HG03439 (cell line): ENCODE measurements at regions not wholly inside any gene's neighbourhood (a gene's known extent, or its start where the extent isn't known, plus 50 kb on each side); places are given as distances from the start of the nearest gene placed in this dataset.
"Not testable (repeated sequence)": the region's sequence is repeated elsewhere in the genome, so short reads cannot be mapped to it uniquely, and the experiment has no call there.

Experiments used
- ATAC-seq: cut with Tn5 transposase; IDR thresholded peaks from one replicate; pipeline ENCODE4 v1.9.1; 2021; ENCODE audit warnings: mild to moderate bottlenecking, moderate library complexity; ENCODE audit not compliant: unreplicated experiment

GRCh38 chr15:20104551-20104950, 437.0 kb downstream of the GOLGA6L6 start:
- not testable (repeated sequence) for ATAC-seq

DNA sequence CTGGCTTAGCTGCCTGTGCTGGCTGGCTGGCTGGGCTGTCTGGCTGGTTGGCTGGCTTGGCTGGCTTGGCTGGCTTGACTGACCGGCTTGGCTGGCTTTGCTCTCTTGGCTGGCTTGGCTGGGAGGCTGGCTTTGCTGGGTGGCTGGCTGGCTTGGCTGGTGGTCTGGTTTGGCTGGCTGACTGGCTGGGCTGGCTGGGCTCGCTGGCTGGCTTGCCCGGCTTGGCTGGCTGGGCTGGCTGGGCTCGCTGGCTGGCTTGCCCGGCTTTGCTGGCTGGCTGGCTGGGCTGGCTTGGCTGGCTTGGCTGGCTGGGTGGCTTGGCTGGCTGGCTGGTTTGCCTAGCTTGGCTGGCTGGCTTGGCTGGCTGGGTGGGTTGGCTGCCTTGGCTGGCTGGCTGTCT, 438.7 kb downstream of the GOLGA6L6 start:
- ATAC-seq = not testable (repeated sequence)

DNA sequence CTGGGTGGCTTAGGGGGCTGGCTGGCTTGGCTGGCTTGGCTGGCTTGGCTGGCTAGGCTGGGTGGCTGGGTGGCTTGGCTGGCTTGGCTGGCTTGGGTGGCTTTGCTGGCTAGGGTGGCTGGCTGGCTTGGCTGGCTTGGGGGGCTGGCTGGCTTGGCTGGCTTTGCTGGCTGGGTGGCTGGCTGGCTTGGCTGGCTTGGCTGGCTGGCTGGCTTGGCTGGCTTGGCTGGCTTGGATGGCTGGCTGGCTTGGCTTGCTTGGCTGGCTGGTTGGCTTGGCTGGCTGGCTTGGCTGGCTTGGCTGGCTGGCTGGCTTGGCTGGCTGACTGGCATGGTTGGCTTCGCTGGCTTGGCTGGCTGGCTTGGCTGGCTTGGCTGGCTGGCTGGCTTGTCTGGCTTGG, 439.4 kb downstream of the GOLGA6L6 start:
- not testable (repeated sequence) for ATAC-seq

GRCh38 chr15:20101281-20101680, 440.3 kb downstream of the GOLGA6L6 start:
- ATAC-seq = not testable (repeated sequence)

DNA sequence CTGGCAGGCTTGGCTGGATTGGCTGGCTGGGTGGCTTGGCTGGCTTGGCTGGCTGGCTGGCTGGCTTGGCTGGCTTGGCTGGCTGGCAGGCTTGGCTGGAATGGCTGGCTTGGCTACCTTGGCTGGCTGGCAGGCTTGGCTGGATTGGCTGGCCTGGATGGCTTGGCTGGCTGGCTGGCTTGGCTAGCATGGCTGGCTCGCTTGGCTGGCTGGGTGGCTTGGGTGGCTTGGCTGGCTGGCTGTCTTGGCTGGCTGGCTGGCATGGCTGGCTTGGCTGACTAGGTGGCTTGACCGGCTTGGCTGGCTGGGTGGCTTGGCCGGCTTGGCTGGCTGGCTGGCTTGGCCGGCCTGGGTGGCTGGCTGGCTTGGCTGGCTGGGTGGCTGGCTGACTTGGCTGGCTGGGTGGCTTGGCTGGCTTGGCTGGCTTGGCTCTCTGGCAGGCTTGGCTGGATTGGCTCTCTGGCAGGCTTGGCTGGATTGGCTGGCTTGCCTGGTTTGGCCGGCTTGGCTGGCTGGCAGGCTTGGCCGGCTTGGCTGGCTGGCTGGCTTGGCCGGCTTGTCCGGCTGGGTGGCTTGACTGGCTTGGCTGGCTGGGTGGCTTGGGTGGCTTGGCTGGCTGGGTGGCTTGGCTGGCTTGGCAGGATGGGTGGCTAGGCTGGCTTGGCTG, 440.9 kb downstream of the GOLGA6L6 start:
- ATAC-seq = not testable (repeated sequence)

- not testable (repeated sequence) for ATAC-seq
Observed at GRCh38 chr15:20095699-20096303, 445.8 kb downstream of the GOLGA6L6 start.

DNA sequence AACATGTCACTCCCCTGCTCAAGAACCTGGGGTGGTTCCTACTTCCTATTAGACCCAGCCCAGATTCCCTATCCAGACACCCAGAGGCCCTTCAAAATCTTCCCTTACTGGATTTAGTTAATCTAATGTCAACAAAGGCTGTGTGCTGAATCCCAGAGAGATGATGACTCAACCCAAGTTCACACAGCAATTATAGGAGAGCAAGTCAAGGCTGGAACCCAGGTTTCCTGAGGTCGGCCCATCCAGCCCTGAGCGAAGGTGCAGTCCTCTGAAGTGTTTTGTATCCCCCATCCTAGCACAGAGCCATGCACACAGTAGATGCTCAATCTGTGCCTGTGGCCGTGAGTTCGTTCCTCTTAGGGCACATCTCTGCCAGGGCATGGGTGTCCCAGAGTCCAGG, 452.1 kb downstream of the GOLGA6L6 start:
- ATAC-seq = not testable (repeated sequence)

DNA sequence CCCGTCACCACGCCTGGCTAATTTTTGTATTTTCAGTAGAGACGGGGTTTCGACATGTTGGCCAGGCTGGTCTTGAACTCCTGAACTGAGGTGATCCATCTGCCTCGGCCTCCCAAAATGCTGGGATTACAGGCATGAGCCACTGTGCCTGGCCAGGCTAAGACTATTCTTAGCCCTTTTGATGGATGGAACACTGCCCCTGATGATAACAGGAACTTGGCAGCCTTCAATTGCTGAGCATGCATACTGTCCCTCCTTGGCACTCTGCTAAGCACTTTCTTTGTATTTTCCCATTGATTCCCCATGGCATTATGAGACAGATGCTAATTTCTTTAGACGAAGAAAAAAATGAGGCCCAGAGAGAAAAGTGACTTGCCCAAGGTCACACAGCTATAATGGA, 457.6 kb downstream of the GOLGA6L6 start:
- not testable (repeated sequence) for ATAC-seq

- not testable (repeated sequence) for ATAC-seq
Observed at GRCh38 chr15:20074082-20074481, 467.5 kb downstream of the GOLGA6L6 start.

DNA sequence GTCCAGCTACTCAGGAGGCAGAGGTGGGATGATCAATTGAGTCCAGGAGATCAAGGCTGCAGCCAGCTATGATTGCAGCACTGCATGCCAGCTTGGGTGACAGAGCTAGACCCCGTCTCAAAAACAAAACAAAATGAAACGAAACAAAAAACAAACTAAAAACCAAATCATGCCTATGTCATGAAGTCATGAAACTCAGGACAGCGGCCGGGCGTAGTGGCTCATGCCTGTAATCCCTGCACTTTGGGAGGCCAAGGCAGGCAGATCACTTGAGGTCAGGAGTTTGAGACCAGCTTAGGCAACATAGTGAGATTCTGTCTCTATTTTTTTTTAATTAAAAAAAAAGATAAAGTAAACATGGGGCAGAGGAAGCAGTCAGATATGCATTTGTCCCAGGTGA, 472.6 kb downstream of the GOLGA6L6 start:
- not testable (repeated sequence) for ATAC-seq

GRCh38 chr15:20066173-20066572, 475.4 kb downstream of the GOLGA6L6 start:
- not testable (repeated sequence) for ATAC-seq

- not testable (repeated sequence) for ATAC-seq
Observed at GRCh38 chr15:20065508-20065907, 476.1 kb downstream of the GOLGA6L6 start.

DNA sequence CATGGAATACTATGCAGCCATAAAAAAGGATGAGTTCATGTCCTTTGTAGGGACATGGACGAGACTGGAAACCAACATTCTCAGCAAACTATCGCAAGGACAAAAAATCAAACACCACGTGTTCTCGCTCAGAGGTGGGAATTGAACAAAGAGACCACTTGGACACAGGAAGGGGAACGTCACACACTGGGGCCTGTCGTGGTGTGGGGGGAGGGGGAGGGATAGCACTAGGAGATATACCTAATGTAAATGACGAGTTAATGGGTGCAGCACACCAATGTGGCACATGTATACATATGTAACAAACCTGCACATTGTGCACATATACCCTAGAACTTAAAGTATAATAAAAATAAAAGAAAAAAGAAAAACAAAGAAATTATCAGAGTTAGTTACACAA, 478.4 kb downstream of the GOLGA6L6 start:
- not testable (repeated sequence) for ATAC-seq

- ATAC-seq = not testable (repeated sequence)
Observed at GRCh38 chr15:20060838-20061237, 480.8 kb downstream of the GOLGA6L6 start.

DNA sequence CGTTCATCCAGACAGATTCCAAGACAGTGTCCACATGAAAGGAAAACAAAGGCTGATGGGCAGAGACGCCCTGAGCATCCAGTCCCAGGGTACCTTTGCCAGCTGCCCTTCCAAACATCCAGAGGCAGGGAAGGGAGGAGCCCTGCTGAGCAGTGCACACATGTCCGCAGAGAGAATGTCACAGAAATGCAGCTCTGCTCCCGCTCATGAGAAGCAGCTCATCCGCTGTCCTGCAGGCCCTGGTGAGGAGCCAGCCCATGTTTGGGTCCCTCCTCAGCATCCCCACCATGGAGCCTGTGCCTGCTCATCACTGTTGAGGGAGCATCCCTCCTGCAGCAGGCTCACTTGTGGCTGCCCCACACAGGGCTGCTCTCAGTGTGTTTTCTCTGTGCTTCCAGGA, 484.7 kb downstream of the GOLGA6L6 start:
- not testable (repeated sequence) for ATAC-seq

DNA sequence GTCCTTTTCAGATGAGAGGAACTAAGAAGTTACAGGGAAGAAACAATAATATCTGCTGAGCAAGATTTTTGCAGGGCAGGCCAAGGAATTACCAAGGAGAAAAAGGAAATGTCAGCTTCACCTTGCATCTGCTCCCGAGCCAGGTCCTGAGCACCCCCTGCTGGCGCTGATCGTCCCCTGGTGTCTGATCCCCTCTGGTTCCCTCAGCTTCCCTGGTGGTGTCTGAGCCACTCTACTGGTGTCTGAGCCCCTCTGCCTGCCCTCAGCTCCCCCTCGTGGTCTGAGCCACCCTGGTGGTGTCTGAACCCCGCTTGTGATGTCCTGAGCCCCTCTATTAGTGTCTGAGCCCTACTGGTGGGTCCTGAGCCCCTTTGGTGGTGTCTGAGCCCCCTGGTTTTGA, 485.7 kb downstream of the GOLGA6L6 start:
- ATAC-seq = not testable (repeated sequence)

DNA sequence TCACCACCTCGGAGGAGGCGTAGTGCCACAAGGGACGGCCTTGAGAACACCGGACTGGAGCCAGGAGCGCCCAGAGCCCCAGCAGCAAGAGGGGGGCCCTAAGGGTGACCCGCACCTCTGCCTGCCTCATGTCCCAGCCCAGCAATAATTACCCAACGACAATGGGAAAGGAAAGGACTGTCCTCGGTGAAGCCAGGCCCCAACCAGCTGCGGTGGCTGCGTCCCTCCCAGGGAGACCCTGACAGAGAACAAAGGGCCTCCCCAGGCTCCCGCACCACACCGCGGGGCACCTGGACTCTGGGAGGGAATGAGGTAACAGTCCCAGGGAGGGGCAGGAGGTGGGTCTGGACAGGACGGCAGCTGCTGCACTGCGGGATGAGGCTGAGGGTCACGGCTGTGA, 493.4 kb downstream of the GOLGA6L6 start:
- not testable (repeated sequence) for ATAC-seq

DNA sequence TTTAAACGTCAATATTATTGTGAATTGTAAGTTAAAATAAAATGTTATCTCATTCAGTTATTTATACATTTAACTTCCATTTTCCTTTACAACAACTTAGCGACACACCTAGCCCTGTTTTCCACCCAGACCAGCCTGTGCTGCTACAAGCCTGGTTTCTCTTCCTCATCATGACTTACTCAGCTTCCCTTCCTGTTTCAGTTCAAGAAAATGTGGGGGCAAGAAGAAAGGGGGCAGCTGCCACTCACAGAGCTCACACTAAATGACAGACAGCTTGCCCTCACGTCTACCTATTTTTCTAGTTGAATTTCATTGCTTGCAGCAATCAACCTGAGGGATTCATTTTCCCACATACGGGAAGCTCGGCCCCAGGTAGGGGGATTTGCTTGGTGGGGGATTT, 496.4 kb downstream of the GOLGA6L6 start:
- ATAC-seq = not testable (repeated sequence)

DNA sequence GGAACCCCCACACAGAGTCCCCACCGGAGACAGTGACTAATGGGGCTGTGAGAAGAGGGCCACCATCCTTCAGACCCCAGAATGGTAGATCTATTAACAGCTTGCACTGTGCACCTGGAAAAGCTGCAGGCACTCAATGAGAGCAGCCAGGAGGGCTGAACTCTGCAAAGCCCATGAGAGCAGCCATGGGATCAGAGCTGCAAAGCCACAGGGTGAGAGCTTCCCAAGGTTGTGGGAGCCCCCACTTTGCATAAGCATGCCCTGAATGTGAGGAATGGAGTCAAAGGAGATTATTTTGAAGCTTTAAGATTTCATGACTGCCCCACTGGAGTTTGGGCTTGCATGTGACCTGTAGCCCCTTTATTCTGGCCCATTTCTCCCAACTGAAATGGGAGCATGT, 500.9 kb downstream of the GOLGA6L6 start:
- ATAC-seq = not testable (repeated sequence)

GRCh38 chr15:20025040-20025439, 516.6 kb downstream of the GOLGA6L6 start:
- not testable (repeated sequence) for ATAC-seq

GRCh38 chr15:20022349-20022748, 519.3 kb downstream of the GOLGA6L6 start:
- ATAC-seq = not testable (repeated sequence)

DNA sequence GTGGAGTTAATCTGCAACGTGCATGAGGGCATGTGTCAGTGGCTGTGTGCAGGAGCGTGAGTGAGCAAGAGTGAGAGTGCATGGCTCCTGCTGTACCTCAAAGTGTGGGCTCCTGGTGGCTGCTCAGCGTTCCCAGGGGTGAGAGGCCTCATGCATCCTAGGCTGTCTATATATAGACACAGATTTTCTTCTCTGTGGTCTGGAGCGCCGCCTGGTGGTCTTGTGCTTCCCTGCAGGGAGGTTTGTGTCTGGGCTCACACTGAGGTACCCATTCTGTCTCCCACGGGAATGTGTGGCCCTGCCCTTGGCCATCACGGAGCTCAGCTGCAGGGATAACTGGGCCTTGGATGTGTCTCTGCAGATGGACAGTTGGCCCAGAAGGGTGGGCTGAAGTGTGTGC, 520.2 kb downstream of the GOLGA6L6 start:
- not testable (repeated sequence) for ATAC-seq
